Gastrocnemius medialis (tissue), 4 donors: ENCODE measurements at regions not wholly inside any gene's neighbourhood (a gene's known extent, or its start where the extent isn't known, plus 50 kb on each side); places are given as distances from the start of the nearest gene placed in this dataset.

ENCODE experiments used
- ATAC-seq, 2 donors: fragments of 150-250 bp; one replicate each; pipeline ENCODE4 v1.9.1; 2016
- DNase-seq, 2 donors: peaks; one replicate each; pipeline ENCODE4 v3.0.0-alpha.2; 2019
- H3K27ac ChIP-seq, 4 donors: fragments of 200-600 bp; sonication (generic); 1 replicate in 1 of 4; 2 replicates in 3 of 4; pipeline ENCODE4 v1.5.1; 2016 to 2018; ENCODE audit warnings: mild to moderate bottlenecking in 2 of 4, moderate library complexity in 1 of 4
- H3K27me3 ChIP-seq, 3 donors: fragments of 200-600 bp; sonication (generic) in 2 of 3; 1 replicate in 1 of 3; 2 replicates in 2 of 3; pipeline versions ENCODE4 v1.5.1 to v1.6.0; 2016 to 2019; ENCODE audit warnings: mild to moderate bottlenecking in 1 of 3, moderate library complexity in 1 of 3
- H3K36me3 ChIP-seq, 2 donors: fragments of 200-600 bp; sonication (generic) in 1 of 2; one replicate each; pipeline ENCODE4 v1.5.1; 2017 to 2018
- H3K4me1 ChIP-seq, 2 donors: fragments of 200-600 bp; sonication (generic) in 1 of 2; one replicate each; pipeline ENCODE4 v1.5.1; 2016 to 2017; ENCODE audit warnings: mild to moderate bottlenecking in 2 of 2
- H3K4me3 ChIP-seq, 4 donors: fragments of 200-600 bp; sonication (generic) in 3 of 4; 1 replicate in 1 of 4; 2 replicates in 3 of 4; pipeline ENCODE4 v1.5.1; 2016 to 2019; ENCODE audit warnings: mild to moderate bottlenecking in 2 of 4
- H3K9me3 ChIP-seq, 3 donors: fragments of 200-600 bp; sonication (generic) in 2 of 3; 1 replicate in 1 of 3; 2 replicates in 2 of 3; pipeline ENCODE4 v1.5.1; 2016 to 2019
- POLR2A ChIP-seq, 2 donors: fragments of 450-650 bp; IDR thresholded peaks; one replicate each; pipeline ENCODE4 v1.6.1; 2017; ENCODE audit warnings: antibody characterized with exemption in 2 of 2, mild to moderate bottlenecking in 2 of 2, moderate library complexity in 2 of 2
- in situ Hi-C, 4 donors: fragments of 200-750 bp; cut with MboI; loops; one replicate each; pipeline versions ENCODE4 v1.15.0 to v1.8.0; 2017; ENCODE audit warnings: low sequenced_read_pairs in 4 of 4
- intact Hi-C: fragments of 100-400 bp; cut with DNase I; formaldehyde crosslinking; loops from one replicate; pipeline ENCODE4 v1.15.1; 2023; ENCODE audit warnings: low total_unique reads
- TF ChIP-seq, protein P1 (sequence below), 5 experiments: fragments of 450-650 bp in 3 of 5; fragments of 200-600 bp in 2 of 5; sonication (generic) in 2 of 5; IDR thresholded peaks in 4 of 5; conservative IDR thresholded peaks in 1 of 5; 1 replicate in 4 of 5; 2 replicates in 1 of 5; pipeline ENCODE4 v1.5.1; 2016 to 2019; ENCODE audit warnings: antibody characterized with exemption in 5 of 5, mild to moderate bottlenecking in 3 of 5, moderate library complexity in 3 of 5

DNA sequence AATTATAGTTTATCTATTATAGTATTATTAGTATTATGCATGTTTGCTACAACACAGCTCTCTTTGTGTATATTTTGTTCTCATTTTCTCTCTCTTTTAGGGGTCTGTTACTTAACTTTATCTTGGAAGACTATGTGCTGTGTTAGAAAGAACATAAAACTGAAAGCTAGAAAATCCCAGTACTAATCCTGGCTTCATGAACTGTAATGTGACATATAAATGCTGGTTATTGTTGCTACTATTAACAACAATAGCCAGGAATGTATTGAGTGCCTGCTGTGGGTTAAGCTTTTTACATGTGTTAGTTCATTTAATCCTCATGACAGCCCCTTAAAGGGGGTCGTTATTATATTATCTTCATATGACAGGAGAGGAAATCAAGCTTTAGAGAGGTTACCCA lies 170.0 kb upstream of the DTNBP1 start:
- DNase-seq: no peak
- H3K4me3 ChIP-seq: no peak overlapping the region
- intact Hi-C loops: no loop called here
- ATAC-seq: no peak
- no peaks in the 10 kb centered on the region for H3K9me3 ChIP-seq
- H3K27ac ChIP-seq: no peak overlapping the region
- in situ Hi-C loops: no loop called here
- H3K27me3 ChIP-seq: no peaks in the 10 kb centered on the region
- H3K4me1 ChIP-seq: peaks cover 0 to 4% of the 10 kb centered on the region in 2 donors
- TF ChIP-seq POLR2A (IDR thresholded peaks at IDR 0.05): no peak
- TF ChIP-seq, protein P1, sequence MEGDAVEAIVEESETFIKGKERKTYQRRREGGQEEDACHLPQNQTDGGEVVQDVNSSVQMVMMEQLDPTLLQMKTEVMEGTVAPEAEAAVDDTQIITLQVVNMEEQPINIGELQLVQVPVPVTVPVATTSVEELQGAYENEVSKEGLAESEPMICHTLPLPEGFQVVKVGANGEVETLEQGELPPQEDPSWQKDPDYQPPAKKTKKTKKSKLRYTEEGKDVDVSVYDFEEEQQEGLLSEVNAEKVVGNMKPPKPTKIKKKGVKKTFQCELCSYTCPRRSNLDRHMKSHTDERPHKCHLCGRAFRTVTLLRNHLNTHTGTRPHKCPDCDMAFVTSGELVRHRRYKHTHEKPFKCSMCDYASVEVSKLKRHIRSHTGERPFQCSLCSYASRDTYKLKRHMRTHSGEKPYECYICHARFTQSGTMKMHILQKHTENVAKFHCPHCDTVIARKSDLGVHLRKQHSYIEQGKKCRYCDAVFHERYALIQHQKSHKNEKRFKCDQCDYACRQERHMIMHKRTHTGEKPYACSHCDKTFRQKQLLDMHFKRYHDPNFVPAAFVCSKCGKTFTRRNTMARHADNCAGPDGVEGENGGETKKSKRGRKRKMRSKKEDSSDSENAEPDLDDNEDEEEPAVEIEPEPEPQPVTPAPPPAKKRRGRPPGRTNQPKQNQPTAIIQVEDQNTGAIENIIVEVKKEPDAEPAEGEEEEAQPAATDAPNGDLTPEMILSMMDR (IDR thresholded peaks at IDR 0.05 in 4 of 5, conservative IDR thresholded peaks at IDR 0.05 in 1 of 5): no peak
- H3K36me3 ChIP-seq: no peaks in the 10 kb centered on the region

DNA sequence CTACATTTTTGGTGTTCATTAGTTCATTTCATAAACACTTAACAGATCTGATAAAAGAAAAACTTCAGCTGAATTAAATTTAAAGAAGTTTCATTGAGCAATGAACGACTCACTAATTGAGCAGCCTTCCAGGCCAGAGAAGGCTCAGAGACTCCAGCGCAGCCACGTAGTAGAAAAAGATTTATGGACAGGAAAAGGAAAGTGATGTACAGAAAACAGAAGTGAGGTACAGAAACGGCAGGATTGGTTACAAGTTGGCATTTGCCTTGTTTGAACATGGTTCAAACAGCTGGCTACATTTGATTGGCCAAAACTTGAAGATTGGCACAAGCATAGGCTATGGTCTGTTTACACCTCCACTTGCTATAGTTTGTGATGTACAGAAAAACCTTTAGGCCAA lies 166.3 kb upstream of the DTNBP1 start:
- ATAC-seq (no peak), DNase-seq (no peak)
- in situ Hi-C loops: no loop called here
- H3K27ac ChIP-seq: no peak overlapping the region
- intact Hi-C loops: no loop called here
- H3K36me3 ChIP-seq: no peaks in the 10 kb centered on the region
- H3K9me3 ChIP-seq: no peaks in the 10 kb centered on the region
- H3K27me3 ChIP-seq: no peaks in the 10 kb centered on the region
- no peak overlapping the region for H3K4me3 ChIP-seq
- peaks cover 0 to 4% of the 10 kb centered on the region in 2 donors for H3K4me1 ChIP-seq
- TF ChIP-seq POLR2A (IDR thresholded peaks at IDR 0.05): no peak
- TF ChIP-seq, protein P1 (IDR thresholded peaks at IDR 0.05 in 4 of 5, conservative IDR thresholded peaks at IDR 0.05 in 1 of 5): no peak

DNA sequence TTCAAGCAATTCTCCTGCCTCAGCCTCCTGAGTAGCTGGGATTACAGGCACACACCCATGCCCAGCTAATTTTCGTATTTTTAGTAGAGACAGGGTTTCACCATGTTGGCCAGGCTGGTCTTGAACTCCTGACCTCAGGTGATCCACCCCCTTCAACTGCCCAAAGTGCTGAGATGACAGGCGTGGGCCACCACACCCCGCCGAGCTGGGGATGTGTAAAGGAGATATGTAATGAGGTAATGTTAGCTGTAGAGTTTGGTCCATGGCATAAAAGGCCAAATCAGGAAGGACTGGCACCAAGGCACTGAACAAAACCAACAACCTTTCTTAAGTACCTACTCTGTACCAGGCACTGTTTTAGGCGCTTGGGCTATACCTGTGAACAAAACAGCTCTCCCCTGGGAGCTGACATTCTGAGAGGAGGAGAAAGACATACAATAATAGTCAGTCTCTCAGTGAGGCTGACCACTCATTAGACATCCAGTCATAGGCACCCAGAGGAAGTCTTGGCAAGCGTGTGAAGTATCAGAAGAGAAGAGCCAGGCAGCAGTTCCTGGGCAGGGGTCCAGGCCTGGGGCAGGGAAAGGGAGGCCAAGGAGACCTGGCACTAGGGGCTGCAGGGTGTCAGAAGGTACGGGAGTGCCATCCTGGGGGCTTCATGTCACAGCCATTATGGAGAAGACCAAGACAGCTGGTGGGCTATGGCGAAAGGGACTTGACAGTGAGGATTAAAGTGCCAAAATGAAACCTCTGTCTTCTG lies 164.8 kb upstream of the DTNBP1 start:
- TF ChIP-seq POLR2A (IDR thresholded peaks at IDR 0.05): no peak
- TF ChIP-seq, protein P1 (IDR thresholded peaks at IDR 0.05 in 4 of 5, conservative IDR thresholded peaks at IDR 0.05 in 1 of 5): no peak
- Histone ChIP-seq H3K27me3 (no peaks in the 10 kb centered on the region), H3K9me3 (no peaks in the 10 kb centered on the region), H3K36me3 (no peaks in the 10 kb centered on the region), H3K4me3 (no peak overlapping the region), H3K4me1 (peaks cover 0 to 4% of the 10 kb centered on the region in 2 donors), H3K27ac (no peak overlapping the region)
- no peak for DNase-seq
- ATAC-seq: no peak
- intact Hi-C loops: no loop called here
- in situ Hi-C loops: no loop called here

DNA sequence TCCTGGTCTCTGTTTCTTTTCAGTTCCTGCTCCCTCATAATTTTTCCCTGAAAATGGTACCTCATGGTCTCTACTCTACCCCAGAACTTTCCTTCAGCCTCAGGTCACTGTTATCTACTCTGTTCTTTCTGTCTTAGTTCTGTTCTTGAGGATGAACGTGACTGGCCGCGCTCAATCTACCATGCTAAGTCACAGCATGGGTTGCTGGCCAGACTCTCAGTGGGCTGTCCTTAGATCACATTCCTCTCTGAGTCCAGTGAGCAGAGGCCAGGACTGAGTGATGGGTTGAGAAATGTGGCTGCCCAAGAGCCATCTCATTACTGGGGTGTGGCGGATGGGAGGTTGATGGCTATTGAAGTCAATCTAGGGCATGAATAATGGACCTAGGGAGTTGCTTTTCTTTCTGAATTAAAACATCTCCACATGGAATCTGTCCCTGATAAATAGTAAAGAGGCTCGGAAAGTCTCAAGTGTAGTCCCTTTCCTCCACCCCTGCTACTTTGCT lies 164.0 kb upstream of the DTNBP1 start:
- no peaks in the 10 kb centered on the region for H3K27me3 ChIP-seq
- H3K27ac ChIP-seq: no peak overlapping the region
- no peak for ATAC-seq
- H3K4me1 ChIP-seq: peaks cover 0 to 4% of the 10 kb centered on the region in 2 donors
- DNase-seq: no peak
- H3K36me3 ChIP-seq: no peaks in the 10 kb centered on the region
- in situ Hi-C loops (no loop called here), intact Hi-C loops (no loop called here)
- TF ChIP-seq, protein P1 (IDR thresholded peaks at IDR 0.05 in 4 of 5, conservative IDR thresholded peaks at IDR 0.05 in 1 of 5): no peak
- TF ChIP-seq POLR2A (IDR thresholded peaks at IDR 0.05): no peak
- no peak overlapping the region for H3K4me3 ChIP-seq
- H3K9me3 ChIP-seq: no peaks in the 10 kb centered on the region
